ES-I3 (cell line): ENCODE measurements at regions not wholly inside any gene's neighbourhood (a gene's known extent, or its start where the extent isn't known, plus 50 kb on each side); places are given as distances from the start of the nearest gene placed in this dataset.

Experiments
- H3K36me3 ChIP-seq: 2 replicates; pipeline ENCODE4 v1.6.1; 2013; ENCODE audit warnings: mild to moderate bottlenecking, low read length, control low read depth, moderate library complexity; ENCODE audit not compliant: insufficient read depth
- H3K4me1 ChIP-seq: 2 replicates; pipeline ENCODE4 v1.6.1; 2013; ENCODE audit warnings: mild to moderate bottlenecking, control low read depth, low read length; ENCODE audit not compliant: insufficient read depth
- H3K9ac ChIP-seq: 2 replicates; pipeline ENCODE4 v1.6.1; 2013; ENCODE audit warnings: low read depth, mild to moderate bottlenecking, low read length, moderate library complexity
- H3K9me3 ChIP-seq: 2 replicates; pipeline ENCODE4 v1.6.1; 2013; ENCODE audit warnings: mild to moderate bottlenecking, low read length, moderate library complexity; ENCODE audit not compliant: control insufficient read depth, insufficient read depth

DNA sequence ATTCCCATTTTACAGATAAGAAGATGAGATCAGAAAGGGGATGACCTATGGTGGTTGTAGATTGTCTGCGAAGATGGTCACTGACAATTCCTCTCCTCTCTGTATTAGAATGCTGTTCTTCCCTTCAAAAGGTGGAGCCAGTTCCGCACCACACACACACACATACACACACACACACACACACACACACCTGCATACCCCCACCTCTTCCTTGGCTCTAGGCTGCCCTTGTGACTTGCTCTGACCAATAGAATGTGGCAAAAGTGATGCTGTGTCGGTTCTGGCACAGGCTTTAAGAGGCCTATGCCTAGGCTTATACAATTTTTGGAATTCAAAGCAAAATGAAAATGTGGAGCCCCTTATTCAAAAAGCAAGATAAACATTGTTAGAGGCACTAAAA lies 88.0 kb downstream of the ZFP36L2 start:
- no peak overlapping the region for H3K9ac ChIP-seq
- no peaks in the 10 kb centered on the region for H3K36me3 ChIP-seq
- no peaks in the 10 kb centered on the region for H3K9me3 ChIP-seq
- H3K4me1 ChIP-seq, result peaks cover 17% of the 10 kb centered on the region; the same call in 1 of the 2 replicates

DNA sequence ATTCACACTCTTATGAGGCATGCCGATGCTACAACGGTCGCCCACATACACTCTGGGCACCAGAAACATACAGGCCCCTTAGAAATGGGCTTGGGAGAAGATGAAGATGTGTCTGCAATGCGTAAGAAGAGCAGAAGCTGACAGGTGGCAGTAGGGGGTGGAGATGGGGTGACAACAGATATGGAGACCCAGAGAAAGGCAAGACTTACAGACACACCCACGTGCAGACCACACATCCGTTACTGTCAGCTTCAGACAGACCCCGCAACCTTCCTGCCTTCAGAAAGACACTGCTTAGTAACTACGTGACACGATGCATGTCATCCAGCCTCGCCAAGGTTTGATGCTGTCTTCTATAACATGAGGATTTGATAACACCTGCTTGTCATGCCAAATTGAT lies 89.5 kb downstream of the ZFP36L2 start:
- peaks cover 17% of the 10 kb centered on the region; the same call in 1 of the 2 replicates for H3K4me1 ChIP-seq
- H3K9me3 ChIP-seq, result no peaks in the 10 kb centered on the region
- no peaks in the 10 kb centered on the region for H3K36me3 ChIP-seq
- H3K9ac ChIP-seq, result no peak overlapping the region

DNA sequence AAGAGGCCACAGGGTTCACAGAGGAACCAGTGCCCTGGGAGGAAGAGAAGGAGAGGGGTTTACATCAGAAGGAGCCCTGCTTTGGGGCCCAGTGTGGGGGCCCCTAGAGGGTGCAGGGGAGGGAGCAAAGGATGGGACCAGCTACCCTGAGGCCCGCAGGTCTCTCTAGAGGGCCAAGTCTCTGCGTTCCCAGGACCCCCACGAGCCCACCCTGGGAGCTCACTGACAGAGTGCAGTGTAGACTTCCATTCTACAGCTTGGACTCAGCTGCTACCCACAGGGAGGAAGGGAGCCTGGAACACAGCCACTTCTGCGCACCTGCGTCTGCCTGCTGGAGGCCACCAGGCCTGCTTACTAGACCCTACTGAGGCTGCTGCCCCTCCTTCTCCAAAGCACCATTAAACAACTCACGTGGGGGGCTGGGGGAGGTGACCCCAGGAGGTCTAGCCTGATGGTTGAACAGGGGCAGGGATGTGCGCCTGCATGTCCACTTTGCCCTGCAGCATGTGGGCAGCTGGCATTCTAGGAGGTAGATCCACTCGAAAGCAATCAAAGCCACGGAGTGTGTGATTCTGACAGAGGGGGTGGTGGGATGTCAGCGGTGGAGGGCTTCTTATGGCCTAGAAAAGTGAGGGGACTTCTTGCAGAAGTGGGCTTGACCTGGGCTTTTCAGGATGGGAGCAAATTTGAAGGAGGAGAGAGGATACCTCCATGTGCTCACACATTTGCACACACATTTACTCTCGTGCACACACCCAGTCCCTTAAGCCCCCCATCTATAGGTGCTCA lies 90.2 kb downstream of the ZFP36L2 start:
- no peaks in the 10 kb centered on the region for H3K36me3 ChIP-seq
- peaks cover 19% of the 10 kb centered on the region; the same call in 1 of the 2 replicates for H3K4me1 ChIP-seq
- no peak overlapping the region for H3K9ac ChIP-seq
- H3K9me3 ChIP-seq, result no peaks in the 10 kb centered on the region

DNA sequence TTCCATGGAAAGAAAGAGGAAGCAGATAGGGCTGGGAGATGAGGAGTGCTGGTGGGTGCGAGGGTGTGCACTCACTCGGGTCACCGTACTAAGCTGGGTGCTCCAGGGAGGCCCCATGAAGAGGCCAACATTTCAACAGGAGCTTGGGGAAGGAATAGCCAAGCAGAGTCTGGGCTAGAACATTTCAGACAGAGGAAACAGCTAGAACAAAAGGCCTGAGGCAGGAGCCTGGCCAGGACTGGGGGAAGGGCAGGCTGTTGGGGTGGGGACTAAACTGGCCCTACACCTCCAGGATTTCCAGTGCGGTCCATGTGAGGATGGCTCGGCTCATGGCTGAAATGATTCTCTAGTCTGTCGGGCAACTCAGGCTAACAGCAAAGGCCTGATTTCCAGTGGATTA lies 90.8 kb downstream of the ZFP36L2 start:
- Histone ChIP-seq H3K9me3 (no peaks in the 10 kb centered on the region), H3K36me3 (no peaks in the 10 kb centered on the region), H3K4me1 (peaks cover 20% of the 10 kb centered on the region; the same call in 1 of the 2 replicates), H3K9ac (no peak overlapping the region)

DNA sequence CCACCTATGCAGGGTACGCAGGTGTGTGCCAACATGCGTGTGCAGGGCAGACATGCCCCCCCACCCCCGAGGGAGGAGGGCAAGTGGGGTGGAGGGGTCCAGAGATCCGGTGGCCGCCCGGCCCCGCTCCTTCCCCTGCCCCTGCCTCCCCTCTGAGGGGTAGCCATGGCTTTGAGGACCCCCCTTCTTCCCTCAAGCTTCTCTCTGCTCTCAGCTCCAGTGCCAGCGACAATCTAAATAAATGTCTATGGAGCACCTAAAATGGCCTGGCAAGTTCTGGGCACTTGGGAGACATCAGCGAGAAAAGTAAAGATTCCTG lies 91.9 kb downstream of the ZFP36L2 start:
- peaks cover 16% of the 10 kb centered on the region; the same call in 1 of the 2 replicates for H3K4me1 ChIP-seq
- H3K9me3 ChIP-seq, result no peaks in the 10 kb centered on the region
- no peak overlapping the region for H3K9ac ChIP-seq
- H3K36me3 ChIP-seq, result no peaks in the 10 kb centered on the region

DNA sequence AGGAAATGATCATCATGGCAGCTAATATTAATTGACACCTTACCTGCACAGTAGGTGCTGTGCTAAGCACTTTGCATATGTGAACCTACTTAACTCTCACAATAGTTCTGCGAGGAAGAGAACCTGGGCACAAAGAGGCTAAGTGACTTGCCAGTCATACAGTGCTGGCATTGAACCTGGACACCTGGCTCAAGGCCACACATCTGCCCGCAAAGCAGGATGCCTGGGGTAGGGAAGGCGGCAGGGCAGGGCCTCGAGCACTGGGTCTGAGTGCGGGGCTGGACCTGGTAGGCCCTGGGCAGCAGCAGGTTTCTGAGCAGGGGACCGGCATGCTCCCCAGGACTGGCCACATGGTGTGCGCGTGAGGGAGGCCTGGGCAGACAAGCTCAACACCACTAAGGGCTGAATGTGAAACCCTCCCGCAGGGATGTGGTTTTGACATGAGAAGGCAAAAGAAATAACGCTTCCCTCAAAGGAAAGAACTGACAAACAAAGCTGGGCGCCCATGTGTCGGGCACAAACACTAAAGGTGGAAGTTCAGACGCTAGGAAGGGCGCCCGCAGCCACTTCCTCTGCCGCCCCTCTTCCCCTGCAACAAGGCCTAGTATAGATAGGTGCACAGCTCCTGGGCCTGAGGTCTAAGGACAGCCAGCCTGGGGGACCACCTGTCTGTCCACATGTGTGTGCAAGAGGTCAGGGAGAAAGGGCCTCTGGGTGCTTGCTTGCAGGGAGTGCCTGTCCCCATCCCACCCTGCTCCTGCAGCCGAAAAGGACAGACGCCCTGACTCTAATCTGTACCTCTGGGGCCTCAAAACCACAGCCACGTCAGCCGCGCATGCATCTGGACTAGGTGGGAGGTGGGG lies 92.5 kb downstream of the ZFP36L2 start:
- no peaks in the 10 kb centered on the region for H3K9me3 ChIP-seq
- no peak overlapping the region for H3K9ac ChIP-seq
- H3K4me1 ChIP-seq, result peaks cover 16% of the 10 kb centered on the region; the same call in 1 of the 2 replicates
- H3K36me3 ChIP-seq, result no peaks in the 10 kb centered on the region

DNA sequence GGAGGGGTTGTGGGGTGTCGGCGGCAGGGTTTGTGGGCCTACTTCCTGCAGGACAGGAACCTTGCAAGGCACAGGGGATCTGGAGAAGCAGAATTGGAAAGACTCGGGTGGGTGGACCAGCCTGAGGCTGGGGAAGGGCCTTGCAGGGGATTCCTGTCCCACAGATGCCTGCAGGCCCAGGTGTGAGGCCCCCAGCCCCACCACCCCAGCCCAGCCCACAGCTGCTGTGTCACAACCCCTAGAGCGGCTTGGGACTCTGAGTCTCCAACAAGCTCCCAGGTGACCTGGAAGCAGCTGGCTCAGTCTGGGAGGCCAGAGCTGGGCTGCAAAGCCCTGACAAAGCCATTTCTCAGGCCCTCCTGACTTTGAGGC lies 93.1 kb downstream of the ZFP36L2 start:
- Histone ChIP-seq H3K9me3 (no peaks in the 10 kb centered on the region), H3K9ac (no peak overlapping the region), H3K36me3 (no peaks in the 10 kb centered on the region), H3K4me1 (peaks cover 16% of the 10 kb centered on the region; the same call in 1 of the 2 replicates)

DNA sequence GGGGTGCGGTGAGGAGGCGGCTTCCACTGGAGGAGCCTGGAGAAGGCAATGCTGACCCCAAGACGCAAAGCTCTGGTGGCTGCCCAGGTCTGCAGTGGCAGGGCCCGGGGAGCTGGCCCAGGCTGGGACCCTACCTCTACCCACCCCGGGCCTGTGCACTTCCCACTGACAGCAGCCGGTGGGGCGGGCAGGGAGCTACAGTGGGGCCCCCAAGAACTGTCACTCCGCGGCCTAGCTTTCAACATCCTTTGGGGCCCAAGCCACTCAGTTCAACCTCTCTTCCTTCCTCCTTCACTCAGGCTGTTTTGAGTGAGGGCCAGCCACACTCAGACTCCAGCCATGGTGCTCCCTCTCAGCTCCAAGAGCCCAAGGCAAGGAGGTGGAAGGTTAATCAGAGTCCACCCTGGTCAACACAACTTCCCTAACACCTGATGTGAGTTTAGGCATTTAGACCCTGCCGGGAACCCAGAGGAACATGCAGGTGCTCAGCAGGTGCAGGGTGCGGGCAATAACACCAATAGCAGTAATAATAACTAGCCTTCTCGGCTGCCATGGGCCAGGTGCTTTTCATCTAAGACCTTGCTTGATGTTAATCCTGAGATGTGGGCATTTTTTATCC lies 93.6 kb downstream of the ZFP36L2 start:
- H3K36me3 ChIP-seq, result no peaks in the 10 kb centered on the region
- H3K9me3 ChIP-seq, result no peaks in the 10 kb centered on the region
- H3K9ac ChIP-seq, result no peak overlapping the region
- peaks cover 16% of the 10 kb centered on the region; the same call in 1 of the 2 replicates for H3K4me1 ChIP-seq

DNA sequence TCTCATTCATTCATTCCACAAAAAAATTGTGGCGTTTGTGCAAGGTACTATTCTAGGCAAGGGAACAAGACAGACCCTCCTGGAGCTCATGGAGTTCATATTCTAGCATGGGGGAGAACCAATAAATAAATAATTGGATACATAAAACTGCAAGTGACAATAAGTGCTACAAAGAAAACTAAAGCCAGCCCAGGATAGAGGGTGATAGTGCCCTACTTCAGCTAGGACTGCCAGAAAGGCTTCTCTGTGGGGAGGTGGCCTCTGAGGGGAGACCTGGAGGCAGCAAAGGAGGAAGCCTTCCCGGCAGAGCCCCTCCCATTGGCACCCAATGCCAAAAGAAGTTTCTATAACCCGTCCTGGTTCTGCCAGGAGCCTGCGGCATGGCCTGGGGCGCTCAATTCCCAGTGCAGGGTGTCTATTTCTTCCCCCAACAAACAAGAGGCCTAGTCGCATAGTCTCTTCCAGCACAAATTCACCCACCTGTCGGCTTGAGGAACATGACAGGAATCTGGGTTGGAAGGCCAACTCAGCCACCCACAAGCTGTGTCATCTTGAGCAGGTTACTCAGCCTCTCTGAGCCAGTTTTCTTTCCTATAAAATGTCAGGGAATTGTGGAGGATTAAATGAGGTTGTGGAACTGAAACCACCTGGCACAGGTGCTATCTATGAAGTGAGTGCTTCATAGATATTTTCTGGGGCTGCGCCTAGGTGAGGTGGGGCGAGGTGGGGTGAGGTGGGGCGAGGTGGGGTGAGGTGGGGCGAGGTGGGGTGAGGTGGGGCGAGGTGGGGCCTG lies 94.3 kb downstream of the ZFP36L2 start:
- Histone ChIP-seq H3K9ac (no peak overlapping the region), H3K36me3 (no peaks in the 10 kb centered on the region), H3K4me1 (peaks cover 15% of the 10 kb centered on the region; the same call in 1 of the 2 replicates), H3K9me3 (no peaks in the 10 kb centered on the region)

DNA sequence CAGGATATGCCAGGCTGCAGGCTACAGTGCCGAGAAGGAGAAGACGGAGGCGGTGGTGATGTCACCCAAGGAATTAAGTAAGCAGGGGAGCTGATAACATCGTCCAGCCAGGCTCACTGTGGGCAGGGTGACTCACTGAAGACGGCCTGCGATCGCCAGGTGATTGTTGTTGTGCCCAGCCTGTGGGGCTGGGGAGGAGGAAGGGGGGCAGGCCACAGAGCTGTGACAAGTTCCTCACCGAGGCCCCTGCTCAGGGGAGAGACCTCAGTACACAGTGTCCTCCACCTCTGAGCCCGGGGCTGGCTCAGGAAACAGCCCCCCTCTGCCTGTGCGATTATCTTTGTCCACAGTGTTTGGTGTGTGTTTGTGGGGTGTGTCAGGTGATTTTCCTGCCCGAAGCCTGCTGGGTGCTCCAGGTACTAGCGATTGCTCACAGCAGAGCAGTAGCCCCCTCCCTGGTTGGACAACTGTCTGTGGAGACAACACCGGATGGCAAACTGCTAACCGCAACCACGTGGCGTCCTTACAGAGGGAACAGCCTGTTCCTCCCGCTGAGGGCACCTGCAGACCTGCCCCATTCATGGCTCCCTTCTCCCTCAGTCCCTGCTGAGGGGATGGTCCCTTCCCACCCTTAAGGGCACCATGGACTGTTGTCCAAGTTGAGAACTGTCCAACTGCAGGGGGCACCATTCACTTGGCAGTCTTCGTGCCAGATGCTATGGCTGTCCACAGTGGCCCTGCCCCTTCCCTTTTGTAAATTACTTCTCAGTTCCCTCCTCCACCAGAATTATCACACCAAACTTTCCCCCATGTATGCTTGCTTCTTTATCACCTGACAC lies 95.1 kb downstream of the ZFP36L2 start:
- H3K4me1 ChIP-seq, result peaks cover 13% of the 10 kb centered on the region; the same call in 1 of the 2 replicates
- H3K9ac ChIP-seq, result no peak overlapping the region
- no peaks in the 10 kb centered on the region for H3K36me3 ChIP-seq
- no peaks in the 10 kb centered on the region for H3K9me3 ChIP-seq

DNA sequence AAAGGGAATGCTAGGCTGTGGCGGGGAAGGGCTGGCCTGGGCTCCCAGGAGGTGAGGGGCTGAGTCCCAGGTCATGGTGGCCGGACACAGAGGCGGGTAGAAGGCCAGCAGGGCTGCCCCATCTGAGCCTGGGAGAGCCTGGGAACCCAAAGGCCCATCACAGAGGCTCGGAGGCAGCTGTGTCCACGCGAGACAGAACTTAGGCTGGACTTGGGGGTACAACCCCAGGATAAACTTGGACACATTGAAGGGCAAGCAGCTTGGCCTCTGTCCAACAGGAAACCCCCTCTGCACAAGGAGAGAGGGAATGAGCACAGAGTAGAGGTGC lies 95.9 kb downstream of the ZFP36L2 start:
- no peak overlapping the region for H3K9ac ChIP-seq
- peaks cover 7% of the 10 kb centered on the region; the same call in 1 of the 2 replicates for H3K4me1 ChIP-seq

DNA sequence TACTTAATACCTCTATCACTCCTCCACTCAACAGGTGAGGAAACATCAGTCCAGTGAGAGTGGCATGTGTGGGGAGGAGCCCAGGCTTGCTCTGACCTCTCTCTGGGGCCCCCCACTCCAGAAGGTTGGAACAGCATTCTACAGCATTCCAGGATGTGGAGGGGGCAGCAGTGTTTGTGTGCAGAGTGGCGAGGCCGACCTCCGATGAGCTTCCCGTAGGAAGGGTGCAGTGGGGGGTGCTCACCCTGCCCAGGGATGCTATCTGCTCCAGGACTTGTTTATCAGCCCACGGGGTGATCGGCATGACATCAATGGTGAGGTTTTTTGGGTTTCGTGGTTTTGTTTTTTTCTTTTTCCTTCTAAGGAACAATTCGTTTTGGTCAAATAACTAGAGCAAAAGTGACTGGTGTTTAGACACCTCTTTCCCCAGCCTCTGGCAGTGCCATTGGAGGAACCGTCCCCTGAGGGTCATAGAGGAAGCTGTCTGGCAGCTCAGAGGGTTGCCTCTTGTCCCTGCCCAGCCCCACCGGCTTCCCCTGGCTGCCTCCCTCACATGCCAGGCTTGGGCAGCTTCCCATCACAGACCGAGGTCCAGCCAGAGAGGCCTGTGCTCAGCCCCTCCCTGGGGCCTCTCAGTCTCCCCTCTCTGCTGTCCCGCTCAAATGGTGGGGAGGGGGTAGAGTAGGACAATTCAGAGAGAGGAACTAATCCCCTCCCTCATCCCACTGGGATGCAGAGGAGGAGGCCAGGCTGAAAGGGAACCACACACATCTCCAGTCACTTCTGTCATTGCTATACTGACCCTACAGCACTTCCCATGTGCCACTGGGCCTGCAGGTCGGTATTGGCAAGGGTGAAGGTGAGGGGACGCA lies 96.5 kb downstream of the ZFP36L2 start:
- Histone ChIP-seq H3K9ac (no peak overlapping the region), H3K4me1 (peaks cover 3% of the 10 kb centered on the region; the same call in 1 of the 2 replicates)

More for the DNA sequence above, 95.9 kb downstream of the ZFP36L2 start:
- no peaks in the 10 kb centered on the region for H3K36me3 ChIP-seq
- no peaks in the 10 kb centered on the region for H3K9me3 ChIP-seq

More for the DNA sequence above, 96.5 kb downstream of the ZFP36L2 start:
- no peaks in the 10 kb centered on the region for H3K36me3 ChIP-seq
- H3K9me3 ChIP-seq, result no peaks in the 10 kb centered on the region
